ENCODE measurements at regions not wholly inside any gene's neighbourhood (a gene's known extent, or its start where the extent isn't known, plus 50 kb on each side); places are given as distances from the start of the nearest gene placed in this dataset.

DNA sequence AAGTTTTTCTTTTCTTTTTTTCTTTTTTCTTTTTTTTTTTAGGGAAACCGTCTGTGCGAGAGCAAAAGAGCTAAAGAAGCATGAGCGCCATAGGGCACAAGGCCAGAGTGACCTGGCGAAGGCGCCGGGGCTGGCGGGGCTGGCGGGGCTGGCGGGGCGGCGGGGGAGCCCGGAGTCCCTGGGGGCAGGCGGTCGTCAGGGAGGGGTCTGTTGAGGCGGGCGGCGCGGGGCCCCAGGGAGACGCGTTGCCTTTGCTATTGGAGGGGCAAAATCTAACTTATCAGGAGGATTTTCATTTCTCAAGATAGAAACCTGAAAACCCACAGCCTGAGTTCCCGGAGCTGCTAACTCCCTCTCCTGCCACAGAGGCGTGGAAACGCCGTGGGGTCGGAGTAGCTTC is 135.6 kb upstream of the SMAD1 start:
- no peak for DNase-seq (ENCODE audit: low spot score)

GRCh38 chr4:145345401-145345800 is 136.3 kb upstream of the SMAD1 start:
- DNase-seq (ENCODE audit: low spot score), result no peak

DNA sequence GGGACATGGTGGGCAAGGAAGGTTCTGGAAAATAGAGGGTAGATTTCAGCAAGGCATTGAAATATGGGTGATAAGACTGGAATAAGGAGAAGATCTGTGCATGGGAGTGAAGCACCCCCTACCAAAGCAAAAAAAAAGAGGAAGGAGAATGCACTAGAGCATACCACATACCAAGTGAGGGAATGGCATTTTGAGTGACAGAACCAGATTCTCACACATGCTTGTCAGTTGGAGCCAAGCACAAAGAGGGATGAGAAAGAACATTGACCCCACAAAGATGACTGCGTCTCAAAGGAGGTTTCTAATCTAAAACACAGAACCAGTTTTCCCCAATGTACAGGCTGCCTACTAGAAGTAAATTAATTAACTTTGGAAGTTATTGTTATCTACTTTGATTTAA is 140.3 kb upstream of the SMAD1 start:
- no peak for DNase-seq (ENCODE audit: low spot score)

DNA sequence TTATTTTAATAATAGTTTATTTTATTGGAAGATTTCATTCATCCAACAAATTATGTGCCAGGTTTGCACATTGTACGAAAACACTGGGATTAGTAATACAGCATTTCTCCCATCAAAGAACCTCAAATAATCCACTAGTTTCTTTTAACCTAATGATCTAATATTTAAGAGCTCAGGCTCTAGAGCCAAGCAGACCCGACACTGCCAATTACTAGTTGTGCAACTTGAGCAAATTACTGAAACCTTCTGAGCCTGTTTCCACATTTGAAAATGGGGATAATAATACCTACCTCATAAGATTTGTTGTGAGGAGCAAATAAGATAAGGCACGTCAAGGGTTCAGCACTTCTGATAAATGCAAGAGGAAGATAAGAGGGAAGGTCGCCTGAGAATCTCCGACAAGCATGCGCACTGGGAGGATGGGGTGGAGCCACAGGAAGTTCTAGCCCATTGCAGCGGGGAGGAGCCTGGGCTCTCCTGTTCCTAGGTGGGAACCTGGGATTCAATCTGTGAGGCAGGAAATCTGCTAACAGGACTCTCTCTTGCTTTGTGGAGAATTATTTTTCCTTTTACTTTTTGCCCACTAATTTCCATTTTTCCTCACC is 141.5 kb upstream of the SMAD1 start:
- DNase-seq (ENCODE audit: low spot score), result no peak

DNA sequence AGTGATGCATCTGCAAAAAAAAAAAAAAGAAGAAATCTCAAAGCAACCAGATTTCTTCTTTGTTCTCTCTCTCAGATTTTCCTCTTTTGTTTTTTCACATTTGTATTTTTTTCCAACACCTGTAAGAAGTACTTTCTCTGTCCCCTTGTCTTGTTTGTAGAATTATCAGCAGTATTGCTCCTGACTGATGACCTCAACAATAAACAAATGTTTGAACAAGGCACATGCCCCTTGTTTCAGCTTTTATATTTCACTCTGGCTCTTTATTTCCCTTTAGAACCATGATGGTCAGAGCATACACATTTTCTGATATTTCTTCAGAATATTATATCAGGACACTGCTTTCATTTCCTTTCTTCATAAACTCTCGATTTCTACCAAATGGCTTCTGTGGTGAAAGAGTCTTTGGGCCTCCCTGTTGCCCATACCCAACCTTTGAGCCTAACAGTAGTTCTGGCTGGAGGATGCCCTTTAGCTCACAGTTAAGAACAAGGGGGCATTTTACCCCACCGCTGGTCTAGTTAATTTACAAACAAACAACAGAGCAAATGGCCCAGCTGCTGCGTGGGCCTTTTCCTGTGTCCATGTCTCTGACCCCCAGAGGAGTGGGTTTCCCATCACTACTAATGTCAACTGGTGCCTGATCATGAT is 142.5 kb upstream of the SMAD1 start:
- DNase-seq (ENCODE audit: low spot score), result no peak

DNA sequence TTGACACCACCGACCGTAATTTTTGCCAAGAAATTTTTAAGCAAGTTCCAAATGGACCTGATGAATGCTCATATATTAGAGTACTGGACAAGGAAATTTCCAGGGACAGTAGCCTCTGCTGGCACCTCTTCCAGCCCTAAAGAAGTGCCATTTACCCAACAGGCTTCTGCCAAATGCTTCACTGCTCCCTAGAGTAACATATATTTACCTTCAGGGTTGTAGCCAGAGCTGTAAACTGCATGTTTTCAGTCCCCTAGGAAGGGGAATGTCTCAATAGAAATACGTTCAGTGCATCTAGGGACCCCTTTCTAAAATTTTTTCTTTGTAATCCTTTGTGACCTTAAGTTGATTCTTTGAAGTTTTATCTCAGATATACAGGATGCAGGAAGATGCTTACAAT is 143.1 kb upstream of the SMAD1 start:
- DNase-seq (ENCODE audit: low spot score), result no peak

DNA sequence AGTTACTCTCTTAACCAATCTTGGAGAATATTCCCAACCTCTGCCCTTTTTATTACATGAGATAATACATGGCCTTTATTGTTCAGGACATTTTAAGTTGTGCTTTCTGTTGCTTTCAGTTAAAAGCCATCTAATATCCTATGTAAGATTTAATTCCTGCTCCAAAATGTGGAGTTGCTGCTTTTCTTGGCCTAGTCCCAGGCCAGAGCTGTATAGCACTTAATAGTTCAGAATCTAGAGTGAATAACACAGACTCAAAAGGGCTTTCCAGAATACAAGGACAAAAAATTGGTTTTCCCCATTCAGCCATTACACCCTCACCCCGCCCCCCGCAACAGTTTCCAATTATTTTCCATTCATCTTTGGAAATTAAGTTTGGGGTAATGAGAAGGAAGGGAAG is 144.3 kb upstream of the SMAD1 start:
- no peak for DNase-seq (ENCODE audit: low spot score)

DNA sequence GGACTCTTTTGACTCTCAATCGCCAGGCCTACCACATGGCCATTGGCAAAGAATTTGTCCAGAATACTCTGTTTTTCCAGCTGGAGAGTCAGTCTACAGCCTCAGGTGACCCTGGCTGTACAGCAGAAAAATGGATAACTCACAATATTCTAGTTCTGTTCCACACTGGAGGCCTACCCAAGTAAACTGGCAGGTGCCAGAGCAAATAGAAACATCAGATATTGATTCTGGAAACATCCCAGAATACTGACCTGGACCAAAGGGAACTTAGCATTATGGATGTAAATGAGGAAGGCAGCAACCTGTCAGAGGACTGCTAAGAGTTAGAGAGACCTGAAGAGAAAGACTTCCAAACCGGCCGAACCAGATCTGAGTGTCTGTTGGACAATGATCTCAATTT is 147.9 kb upstream of the SMAD1 start:
- no peak for DNase-seq (ENCODE audit: low spot score)

DNA sequence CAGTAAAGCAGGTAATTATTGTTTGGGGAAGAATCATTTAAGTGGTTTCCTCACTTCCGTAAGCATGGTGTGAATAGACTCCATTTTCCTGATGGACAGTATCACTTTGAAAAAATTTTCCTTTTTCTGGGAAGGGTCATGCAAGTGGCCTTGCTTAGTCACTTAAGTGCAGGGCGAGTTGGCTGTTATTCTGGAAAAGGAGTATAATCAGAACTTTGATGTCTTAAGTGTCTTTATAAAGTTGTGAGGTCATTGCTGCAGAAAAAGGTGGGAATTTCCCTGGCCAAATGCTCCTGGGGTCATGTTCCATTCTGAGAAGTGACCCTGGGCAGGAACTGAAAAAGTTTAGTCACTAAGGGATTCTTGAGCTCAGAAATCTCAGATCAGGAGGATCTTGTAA is 146.1 kb upstream of the OTUD4 start:
- DNase-seq (ENCODE audit: low spot score), result no peak

DNA sequence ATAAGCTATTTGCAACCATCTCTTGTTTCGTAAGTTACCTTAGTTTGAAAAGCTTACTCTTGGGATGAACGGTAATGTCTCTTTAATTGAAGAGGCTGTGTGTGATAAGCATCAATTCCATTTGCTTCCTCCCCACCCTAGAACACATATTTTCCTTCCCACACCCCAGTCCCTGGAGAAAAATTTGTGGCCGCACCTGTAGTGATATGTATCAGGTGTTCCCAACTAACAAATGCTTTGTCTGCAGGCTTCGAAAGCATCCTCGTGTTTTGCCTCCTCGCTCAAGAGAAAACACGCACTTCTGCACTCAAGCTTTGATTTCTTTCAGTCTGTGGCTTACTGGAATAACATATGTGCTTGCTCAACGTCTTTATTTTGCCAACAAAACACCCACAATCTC is 143.8 kb upstream of the OTUD4 start:
- DNase-seq (ENCODE audit: low spot score), result no peak

DNA sequence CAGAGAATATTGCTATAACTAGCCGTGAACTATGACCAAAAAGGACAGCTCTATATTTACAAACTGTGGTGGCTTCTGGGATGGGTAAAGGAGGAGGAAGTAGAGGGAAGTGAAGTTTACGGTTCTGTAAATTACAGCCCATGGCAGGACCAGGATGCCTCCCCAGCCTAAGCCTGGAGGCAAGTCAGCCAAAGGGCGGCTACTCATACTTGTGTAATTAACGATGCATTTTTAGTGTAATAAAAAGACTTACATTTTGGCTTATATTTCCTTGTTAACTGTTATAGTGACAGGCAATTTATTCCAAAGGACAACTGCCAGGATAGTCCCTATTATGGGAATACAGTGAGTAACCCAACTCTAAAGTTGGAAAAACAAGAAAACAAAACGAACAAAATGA is 139.9 kb upstream of the OTUD4 start:
- DNase-seq (ENCODE audit: low spot score), result no peak

DNA sequence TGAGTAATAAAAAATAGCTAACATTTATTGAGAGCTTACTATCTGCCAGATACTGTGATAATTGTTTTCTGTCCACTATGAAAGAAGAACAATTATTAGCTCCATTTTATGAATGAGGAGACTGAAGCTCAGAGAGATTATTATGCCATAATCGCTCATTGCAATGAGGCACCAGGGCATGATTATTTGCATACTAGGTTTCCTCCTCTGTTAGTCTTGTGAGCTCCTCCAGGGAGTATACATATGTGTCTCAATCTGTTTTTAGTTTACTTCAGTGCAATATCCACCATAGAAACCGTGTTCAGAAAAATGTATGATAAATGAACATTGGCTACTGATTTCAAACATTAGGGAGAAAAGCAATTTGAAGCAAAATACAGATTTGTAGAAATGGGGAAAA is 139.4 kb upstream of the OTUD4 start:
- DNase-seq (ENCODE audit: low spot score), result no peak

- DNase-seq (ENCODE audit: low spot score), result no peak
Observed at GRCh38 chr4:145316897-145317574, 136.6 kb upstream of the OTUD4 start.

DNA sequence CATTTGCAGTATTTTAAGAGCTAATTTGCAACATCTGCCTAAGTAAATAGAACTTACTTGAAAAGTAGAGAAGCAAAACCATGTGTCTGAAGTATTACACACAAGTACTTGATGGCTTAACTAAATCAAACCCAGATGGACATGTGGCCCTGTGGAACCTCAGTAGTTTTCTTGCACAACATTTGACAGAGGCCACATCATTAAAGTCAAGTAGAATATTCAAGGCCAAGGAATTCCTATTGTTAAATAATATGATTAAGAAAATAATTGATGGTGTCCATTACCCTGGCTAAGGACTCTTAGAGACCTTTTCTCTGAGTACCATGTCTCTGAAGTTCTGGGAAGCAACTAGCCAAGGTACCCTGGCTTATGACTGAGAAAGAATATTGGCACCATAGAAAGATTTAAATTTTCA is 135.4 kb upstream of the OTUD4 start:
- no peak for DNase-seq (ENCODE audit: low spot score)

- DNase-seq (ENCODE audit: low spot score), result no peak
Observed at GRCh38 chr4:145308598-145308997, 128.2 kb upstream of the OTUD4 start.

DNA sequence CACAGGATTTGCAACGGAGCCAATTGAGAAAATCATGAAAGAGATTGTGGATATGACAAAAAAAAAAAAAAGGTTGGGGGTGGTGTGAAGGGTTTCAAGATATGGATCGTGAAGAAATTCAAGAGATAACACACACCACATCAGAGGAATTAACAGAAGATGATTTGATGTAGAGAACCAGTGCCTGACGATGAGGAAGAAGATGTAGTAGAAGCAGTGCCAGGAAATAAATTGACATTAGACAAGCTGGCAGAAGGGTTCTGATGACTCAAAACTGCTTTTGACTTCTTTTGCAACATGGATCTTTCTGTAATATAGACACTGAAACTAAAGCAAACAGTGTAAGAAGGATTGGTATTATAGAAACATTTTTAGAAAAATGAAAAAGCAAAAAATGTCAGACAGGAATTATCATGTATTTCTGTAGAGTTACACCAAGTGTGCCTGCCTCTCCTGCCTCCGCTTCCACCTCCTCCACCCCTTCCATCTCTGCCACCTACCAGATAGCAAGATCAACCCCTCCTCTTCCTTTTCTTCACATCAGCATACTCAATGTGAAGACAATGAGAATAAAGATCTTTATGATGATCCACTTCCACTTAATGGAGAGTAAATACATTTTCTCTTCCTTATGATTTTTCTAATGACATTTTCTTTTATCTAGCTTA is 127.5 kb upstream of the OTUD4 start:
- DNase-seq (ENCODE audit: low spot score), result peak; percentile 8

- no peak for DNase-seq (ENCODE audit: low spot score)
Observed at GRCh38 chr4:145307120-145307519, 126.7 kb upstream of the OTUD4 start.

DNA sequence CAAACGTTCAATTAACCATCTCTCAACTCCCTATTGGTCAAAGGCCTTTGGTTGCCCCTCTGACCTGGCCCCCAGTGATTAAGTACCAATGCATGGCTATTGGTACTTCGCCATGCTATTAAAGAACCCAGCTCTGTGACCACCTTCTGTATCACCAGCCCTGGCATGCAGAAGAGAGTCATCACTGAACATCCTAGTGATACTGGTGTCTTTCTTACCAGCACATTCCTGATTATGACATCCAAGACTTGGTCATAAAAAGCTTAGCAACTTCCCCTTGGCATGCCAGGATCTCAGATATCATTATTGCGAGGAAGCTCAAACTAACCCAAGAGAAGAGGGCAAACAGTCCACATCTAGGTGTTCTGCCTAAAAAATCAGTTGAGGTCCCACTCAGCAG is 122.3 kb upstream of the OTUD4 start:
- DNase-seq (ENCODE audit: low spot score), result no peak

DNA sequence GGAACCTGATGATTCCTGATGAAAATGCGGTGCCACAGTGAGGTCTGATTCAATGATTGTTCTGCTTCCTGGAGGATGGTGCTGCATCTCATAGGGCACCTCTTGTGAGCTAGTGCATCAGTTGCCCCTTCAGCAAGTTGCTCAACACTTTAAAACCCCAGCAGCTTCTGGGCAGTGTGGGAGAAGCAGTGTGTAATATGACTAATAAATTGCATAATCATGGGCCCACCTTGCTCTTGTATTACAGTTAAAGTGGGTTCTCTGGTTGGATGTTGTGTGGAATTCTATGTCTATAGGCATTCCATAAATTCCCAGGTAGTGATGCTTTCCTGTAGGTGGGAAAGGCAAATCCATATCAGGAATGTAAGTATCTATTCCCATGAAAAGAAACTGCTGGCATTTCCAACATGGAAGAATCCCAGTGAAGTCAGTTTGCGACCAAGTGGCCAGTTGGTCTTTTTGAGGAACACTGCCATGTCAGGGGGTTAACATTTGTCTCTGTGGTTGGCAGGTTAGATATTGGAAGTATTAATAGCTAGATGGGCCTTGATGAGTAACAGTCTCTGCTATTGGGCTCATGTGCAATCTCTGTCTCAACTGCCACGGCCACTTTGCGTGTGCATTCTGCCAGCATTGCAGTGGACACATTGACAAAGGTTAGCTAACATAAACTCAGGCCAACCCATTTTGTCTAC is 121.1 kb upstream of the OTUD4 start:
- no peak for DNase-seq (ENCODE audit: low spot score)

DNA sequence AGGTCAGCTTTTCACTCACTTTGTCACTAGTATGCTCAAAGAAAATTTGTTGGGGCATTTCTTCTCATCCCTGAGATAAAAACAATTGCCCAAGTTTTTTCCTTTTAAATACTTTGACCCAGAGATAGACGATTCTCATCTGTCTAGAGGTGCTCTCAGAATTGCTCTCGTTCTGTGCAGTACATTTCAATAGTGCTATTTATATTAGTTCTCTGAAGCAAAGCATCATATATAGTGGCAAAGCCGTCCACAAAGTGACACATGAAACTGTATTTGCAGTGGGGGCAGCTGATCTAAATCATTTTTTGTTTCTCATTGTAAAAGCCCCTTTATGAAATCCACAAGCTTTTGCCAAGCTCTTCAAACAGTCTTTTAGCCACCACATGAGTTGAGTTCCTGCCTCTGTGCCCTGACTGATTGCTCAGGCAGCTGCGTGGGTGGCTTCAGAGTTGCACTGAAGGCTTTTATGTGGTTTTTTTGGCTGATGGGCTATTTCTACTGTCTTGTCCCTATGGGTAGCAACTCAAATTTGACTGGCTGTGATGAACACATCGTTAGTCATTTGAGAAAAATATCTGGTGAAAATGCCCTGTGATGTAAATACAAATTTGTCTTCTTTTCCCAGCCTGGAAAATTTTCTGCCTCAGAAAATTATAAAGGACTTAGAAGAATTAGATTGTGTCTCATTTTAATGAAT is 119.1 kb upstream of the OTUD4 start:
- peak; percentile 7 for DNase-seq (ENCODE audit: low spot score)

DNA sequence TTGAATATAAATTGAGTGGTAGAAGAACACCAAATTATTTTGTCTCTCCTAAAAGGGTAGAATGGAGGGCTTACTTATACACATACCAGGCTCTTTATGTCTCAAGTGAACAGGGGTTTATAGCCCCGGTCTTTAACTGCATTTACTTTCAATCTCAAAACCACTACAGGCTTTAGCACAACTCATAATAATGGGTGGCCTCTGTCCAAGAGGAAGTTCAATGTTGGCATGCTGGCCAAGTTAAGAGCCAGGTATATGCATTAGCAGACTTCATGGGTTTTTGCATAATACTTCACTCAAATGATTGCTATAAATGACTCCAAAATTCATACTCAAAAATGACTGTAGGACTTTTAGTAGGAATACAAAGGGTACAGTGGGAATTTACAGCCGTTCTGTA is 118.5 kb upstream of the OTUD4 start:
- DNase-seq (ENCODE audit: low spot score), result no peak

- no peak for DNase-seq (ENCODE audit: low spot score)
Observed at GRCh38 chr4:145297556-145297955, 117.2 kb upstream of the OTUD4 start.
